Calu3 (cell line): ENCODE measurements at regions not wholly inside any gene's neighbourhood (a gene's known extent, or its start where the extent isn't known, plus 50 kb on each side); places are given as distances from the start of the nearest gene placed in this dataset.

Experiments used
- BruUV-seq: library from RNA; stranded (reverse); fragments of 400-500 nt; replicated peaks from 2 replicates; lab custom pipeline; 2021; lab: Mats Ljungman, UMichigan
- CTCF ChIA-PET: fragments of 300-600 bp; sonication (Branson Sonifier 250); formaldehyde crosslinking; loops from one replicate; lab custom pipeline; 2022; ENCODE audit warnings: antibody characterized with exemption; lab: Charles Lee
- DNase-seq: peaks from one replicate; pipeline ENCODE4 v3.0.0; 2022
- H3K27ac Mint-ChIP-seq: one replicate; pipeline ENCODE4 v1.8.0; 2022; ENCODE audit warnings: mixed read lengths; ENCODE audit not compliant: unreplicated experiment
- H3K27me3 Mint-ChIP-seq: one replicate; pipeline ENCODE4 v1.8.0; 2022; ENCODE audit warnings: mixed read lengths; ENCODE audit not compliant: unreplicated experiment
- H3K36me3 Mint-ChIP-seq: one replicate; pipeline ENCODE4 v1.8.0; 2022; ENCODE audit warnings: mild to moderate bottlenecking, moderate library complexity, mixed read lengths; ENCODE audit not compliant: insufficient read depth, unreplicated experiment
- H3K4me1 Mint-ChIP-seq: one replicate; pipeline ENCODE4 v1.8.0; 2022; ENCODE audit warnings: mild to moderate bottlenecking, low read depth, mixed read lengths; ENCODE audit not compliant: unreplicated experiment
- H3K4me3 Mint-ChIP-seq: one replicate; pipeline ENCODE4 v1.8.0; 2022; ENCODE audit warnings: mild to moderate bottlenecking, low read depth, moderate library complexity, mixed read lengths; ENCODE audit not compliant: unreplicated experiment
- H3K9me3 Mint-ChIP-seq: one replicate; pipeline ENCODE4 v1.8.0; 2022; ENCODE audit warnings: low read depth, mixed read lengths; ENCODE audit not compliant: unreplicated experiment
- intact Hi-C: fragments of 100-400 bp; cut with micrococcal nuclease; formaldehyde crosslinking; loops from one replicate; pipeline ENCODE4 v1.10.0; 2022; ENCODE audit not compliant: unreplicated experiment
- TF ChIP-seq, protein P1 (sequence below): fragments of 200-600 bp; IDR thresholded peaks from one replicate; pipeline ENCODE4 v1.8.0; 2022; ENCODE audit warnings: antibody characterized with exemption; ENCODE audit not compliant: unreplicated experiment

DNA sequence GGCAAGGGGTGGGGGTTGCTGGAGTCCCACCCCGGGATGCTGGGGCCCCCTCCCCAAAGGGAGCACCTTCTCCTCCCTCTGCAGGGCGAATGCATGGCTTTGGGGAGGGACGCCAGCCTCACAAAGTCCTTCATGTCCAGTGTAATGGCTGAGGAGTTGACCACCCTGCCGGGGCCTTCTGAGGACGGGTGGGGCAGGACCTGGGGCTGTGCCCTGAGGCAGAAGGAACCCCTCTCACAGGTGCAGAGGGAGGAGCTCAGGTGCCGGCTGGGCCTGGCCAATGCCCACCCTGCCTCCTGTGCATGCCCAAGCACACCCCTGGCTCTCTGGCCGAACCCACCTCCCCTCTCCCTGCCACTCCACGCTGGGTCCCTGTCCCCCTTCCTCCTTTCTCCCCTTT is 64.3 kb upstream of the RNU6ATAC start:
- CTCF ChIA-PET = no interaction called here
- Mint-ChIP-seq H3K36me3 (no peaks in the 10 kb centered on the region), H3K27me3 (peaks cover 100% of the 10 kb centered on the region), H3K4me3 (no peak overlapping the region), H3K9me3 (no peaks in the 10 kb centered on the region), H3K4me1 (no peaks in the 10 kb centered on the region), H3K27ac (no peak overlapping the region)
- TF ChIP-seq, protein P1, sequence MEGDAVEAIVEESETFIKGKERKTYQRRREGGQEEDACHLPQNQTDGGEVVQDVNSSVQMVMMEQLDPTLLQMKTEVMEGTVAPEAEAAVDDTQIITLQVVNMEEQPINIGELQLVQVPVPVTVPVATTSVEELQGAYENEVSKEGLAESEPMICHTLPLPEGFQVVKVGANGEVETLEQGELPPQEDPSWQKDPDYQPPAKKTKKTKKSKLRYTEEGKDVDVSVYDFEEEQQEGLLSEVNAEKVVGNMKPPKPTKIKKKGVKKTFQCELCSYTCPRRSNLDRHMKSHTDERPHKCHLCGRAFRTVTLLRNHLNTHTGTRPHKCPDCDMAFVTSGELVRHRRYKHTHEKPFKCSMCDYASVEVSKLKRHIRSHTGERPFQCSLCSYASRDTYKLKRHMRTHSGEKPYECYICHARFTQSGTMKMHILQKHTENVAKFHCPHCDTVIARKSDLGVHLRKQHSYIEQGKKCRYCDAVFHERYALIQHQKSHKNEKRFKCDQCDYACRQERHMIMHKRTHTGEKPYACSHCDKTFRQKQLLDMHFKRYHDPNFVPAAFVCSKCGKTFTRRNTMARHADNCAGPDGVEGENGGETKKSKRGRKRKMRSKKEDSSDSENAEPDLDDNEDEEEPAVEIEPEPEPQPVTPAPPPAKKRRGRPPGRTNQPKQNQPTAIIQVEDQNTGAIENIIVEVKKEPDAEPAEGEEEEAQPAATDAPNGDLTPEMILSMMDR = no peak
- intact Hi-C loops = no loop called here
- DNase-seq = no peak
- no TSS peak for BruUV-seq

DNA sequence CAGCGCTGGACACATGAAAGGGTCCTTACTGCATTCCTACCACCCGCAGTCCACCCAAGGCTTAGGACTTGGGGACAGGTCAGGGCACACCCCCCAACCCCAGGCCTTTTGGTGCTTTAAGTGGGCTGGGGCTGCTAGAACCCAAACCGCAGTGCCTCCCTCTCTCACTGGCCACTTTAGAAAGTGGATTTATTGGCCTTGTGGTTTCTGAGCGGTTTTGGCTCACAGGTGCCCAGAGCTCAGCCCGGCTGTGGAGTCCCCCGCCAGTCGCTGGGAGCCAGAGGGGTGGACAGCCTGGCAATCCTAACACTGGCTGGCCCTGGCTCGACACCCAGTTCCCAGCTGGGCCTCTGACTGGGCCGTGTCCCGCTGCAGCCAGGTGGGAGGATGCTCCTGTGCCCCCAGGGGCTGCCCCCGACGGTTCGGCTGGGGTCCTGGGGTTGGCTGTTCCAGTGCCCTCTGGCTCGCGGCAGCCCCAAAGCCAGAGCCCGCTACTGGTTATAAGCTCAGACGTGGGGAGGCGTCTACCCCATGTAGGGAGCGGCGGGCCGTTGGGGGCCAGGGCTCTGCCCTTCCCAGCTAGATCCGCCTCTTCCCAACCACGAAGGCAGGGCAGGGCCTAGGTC is 65.2 kb upstream of the RNU6ATAC start:
- Mint-ChIP-seq H3K36me3 (no peaks in the 10 kb centered on the region), H3K27ac (no peak overlapping the region), H3K9me3 (no peaks in the 10 kb centered on the region), H3K27me3 (peaks cover 96% of the 10 kb centered on the region), H3K4me3 (no peak overlapping the region), H3K4me1 (no peaks in the 10 kb centered on the region)
- intact Hi-C loops = no loop called here
- no peak for DNase-seq
- BruUV-seq = no TSS peak
- TF ChIP-seq, protein P1 = no peak
- CTCF ChIA-PET = no interaction called here

DNA sequence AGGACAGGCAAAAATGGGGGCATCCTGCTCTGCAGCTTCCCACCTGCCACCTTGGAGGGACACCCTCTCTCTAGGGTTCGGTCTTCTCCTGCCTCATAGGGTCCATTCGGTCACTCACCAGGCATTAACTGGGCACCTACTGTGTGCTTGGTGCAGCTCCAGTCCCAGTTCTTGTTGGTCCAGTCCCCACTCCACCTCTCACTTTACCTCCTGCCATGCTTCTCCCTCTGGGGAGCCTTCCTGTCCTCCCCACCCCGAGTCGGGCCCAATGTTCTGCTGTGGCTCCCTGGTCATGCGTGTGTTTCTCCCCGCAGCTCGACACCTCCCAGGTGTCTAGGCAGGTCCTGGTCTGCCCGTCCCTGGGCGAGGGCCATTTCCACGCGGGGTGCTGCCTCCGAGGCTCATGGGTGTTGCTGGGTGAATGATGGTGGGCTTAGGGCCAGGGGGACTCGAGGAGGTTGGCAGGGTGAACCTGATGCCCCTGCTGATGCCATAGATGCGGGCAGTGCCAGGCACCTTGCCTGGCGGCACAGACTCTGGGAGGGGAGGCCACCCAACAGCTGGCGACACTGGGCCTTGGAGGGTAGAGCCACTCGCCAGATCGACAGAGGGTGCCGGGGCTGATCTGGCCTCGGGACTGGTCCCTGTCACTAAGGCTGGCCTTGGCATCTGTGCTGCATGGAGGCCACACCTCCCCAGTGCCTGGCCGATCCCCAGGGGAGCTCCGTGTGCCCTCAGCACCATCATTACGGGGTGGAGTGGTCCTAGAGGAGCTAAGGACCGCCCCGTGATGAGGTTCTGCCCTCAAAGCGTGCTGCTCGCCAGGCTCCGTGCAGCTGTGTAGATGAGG is 66.0 kb upstream of the RNU6ATAC start:
- no peaks in the 10 kb centered on the region for H3K36me3 Mint-ChIP-seq
- TF ChIP-seq, protein P1 = no peak
- no peak overlapping the region for H3K4me3 Mint-ChIP-seq
- BruUV-seq = no TSS peak
- peaks cover 88% of the 10 kb centered on the region for H3K27me3 Mint-ChIP-seq
- H3K4me1 Mint-ChIP-seq = no peaks in the 10 kb centered on the region
- no peak for DNase-seq
- H3K9me3 Mint-ChIP-seq = no peaks in the 10 kb centered on the region
- CTCF ChIA-PET = no interaction called here
- no peak overlapping the region for H3K27ac Mint-ChIP-seq
- intact Hi-C loops = no loop called here

DNA sequence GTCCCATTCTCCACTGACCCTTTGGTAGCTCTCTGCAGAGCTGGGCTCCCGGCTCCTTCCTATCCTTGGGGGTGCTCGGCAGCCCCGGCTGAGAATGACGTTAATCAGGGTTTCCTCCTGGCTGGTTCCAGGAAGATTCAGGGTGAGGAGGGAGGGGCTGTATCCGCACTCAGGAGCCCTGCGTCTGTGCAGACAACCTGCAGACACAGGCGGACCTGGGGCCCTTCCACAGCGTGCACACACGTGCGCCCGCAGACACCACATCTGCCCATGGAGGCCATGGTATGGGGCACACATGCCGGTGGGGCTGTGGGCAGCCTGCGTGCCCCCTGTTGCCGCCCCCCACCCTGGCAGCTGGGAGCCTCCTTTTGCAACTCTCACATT is 66.6 kb upstream of the RNU6ATAC start:
- TF ChIP-seq, protein P1 = no peak
- H3K4me1 Mint-ChIP-seq = no peaks in the 10 kb centered on the region
- H3K36me3 Mint-ChIP-seq = no peaks in the 10 kb centered on the region
- DNase-seq = no peak
- intact Hi-C loops = no loop called here
- H3K4me3 Mint-ChIP-seq = no peak overlapping the region
- CTCF ChIA-PET = no interaction called here
- no peaks in the 10 kb centered on the region for H3K9me3 Mint-ChIP-seq
- H3K27ac Mint-ChIP-seq = no peak overlapping the region
- peaks cover 82% of the 10 kb centered on the region for H3K27me3 Mint-ChIP-seq
- no TSS peak for BruUV-seq
